ENCODE measurements at regions not wholly inside any gene's neighbourhood (a gene's known extent, or its start where the extent isn't known, plus 50 kb on each side); places are given as distances from the start of the nearest gene placed in this dataset.

DNA sequence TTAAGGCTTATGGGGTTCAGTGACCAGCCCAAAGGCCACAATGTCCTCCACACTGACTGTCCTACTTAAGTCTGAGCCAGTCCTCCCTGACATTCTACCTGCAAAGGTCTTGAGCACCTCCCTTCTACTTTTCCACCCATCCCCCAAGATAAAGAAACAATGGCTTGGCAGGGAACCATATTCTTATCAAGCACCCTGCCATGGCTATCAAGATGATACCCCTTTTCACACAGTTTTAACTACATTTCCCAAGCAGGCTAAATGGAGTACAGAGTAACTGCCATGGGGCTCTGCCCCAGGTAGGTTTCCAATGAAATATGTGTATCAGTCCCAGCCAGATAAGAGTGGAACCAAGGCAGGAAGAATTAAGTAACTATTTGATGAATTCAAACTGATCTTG, 85.9 kb upstream of the MOCS1 start:
- no peak overlapping the region for H3K27ac ChIP-seq (ENCODE audit: low read depth, low read length)
- DNase-seq, result peak; percentile 57
- TF ChIP-seq, protein P1, sequence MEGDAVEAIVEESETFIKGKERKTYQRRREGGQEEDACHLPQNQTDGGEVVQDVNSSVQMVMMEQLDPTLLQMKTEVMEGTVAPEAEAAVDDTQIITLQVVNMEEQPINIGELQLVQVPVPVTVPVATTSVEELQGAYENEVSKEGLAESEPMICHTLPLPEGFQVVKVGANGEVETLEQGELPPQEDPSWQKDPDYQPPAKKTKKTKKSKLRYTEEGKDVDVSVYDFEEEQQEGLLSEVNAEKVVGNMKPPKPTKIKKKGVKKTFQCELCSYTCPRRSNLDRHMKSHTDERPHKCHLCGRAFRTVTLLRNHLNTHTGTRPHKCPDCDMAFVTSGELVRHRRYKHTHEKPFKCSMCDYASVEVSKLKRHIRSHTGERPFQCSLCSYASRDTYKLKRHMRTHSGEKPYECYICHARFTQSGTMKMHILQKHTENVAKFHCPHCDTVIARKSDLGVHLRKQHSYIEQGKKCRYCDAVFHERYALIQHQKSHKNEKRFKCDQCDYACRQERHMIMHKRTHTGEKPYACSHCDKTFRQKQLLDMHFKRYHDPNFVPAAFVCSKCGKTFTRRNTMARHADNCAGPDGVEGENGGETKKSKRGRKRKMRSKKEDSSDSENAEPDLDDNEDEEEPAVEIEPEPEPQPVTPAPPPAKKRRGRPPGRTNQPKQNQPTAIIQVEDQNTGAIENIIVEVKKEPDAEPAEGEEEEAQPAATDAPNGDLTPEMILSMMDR (conservative IDR thresholded peaks at IDR 0.05), result no peak
- peaks cover 92% of the 10 kb centered on the region for H3K27me3 Mint-ChIP-seq (ENCODE audit: insufficient read depth)
- H3K9me3 Mint-ChIP-seq, result peaks cover 24% of the 10 kb centered on the region
- no peaks in the 10 kb centered on the region for H3K36me3 ChIP-seq (ENCODE audit: control insufficient read depth, insufficient read depth, low read length)
- H3K9me3 ChIP-seq (ENCODE audit: control insufficient read depth, low read length), result peaks cover 49% of the 10 kb centered on the region
- H3K4me1 ChIP-seq (ENCODE audit: control insufficient read depth, insufficient read depth, low read length), result no peaks in the 10 kb centered on the region
- H3K27ac Mint-ChIP-seq, result no peak overlapping the region
- no peaks in the 10 kb centered on the region for H3K36me3 Mint-ChIP-seq (ENCODE audit: low read depth)
- peaks cover 15% of the 10 kb centered on the region for H3K4me1 Mint-ChIP-seq
- H3K27me3 ChIP-seq (ENCODE audit: control insufficient read depth, insufficient read depth, low read length, poor library complexity, severe bottlenecking), result peaks cover 75% of the 10 kb centered on the region
- no peak overlapping the region for H3K4me3 ChIP-seq (ENCODE audit: low read length)
- no peak overlapping the region for H3K9ac ChIP-seq (ENCODE audit: extremely low read depth, low read length, poor library complexity, severe bottlenecking)
- H3K4me3 Mint-ChIP-seq, result no peak overlapping the region

DNA sequence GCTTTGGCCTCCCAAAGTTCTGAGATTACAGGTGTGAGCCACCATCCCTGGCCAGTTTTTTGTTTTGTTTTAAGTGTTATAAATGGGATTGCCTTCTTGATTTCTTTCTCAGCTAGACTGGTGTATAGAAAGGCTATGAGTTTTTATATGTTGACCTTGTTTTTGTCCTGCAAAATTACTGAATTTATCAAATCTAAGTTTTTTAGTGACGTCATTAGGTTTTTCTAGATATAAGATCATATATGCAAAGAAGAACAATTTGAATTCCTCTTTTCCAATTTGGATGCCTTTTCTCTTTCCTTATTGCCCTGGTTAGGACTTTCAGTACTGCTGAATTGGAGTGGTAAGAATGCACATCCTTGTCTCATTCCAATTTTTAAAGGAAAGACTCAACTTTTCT, 81.3 kb upstream of the MOCS1 start:
- Histone ChIP-seq H3K36me3 (ENCODE audit: control insufficient read depth, insufficient read depth, low read length) (no peaks in the 10 kb centered on the region), H3K27ac (ENCODE audit: low read depth, low read length) (no peak overlapping the region), H3K4me1 (ENCODE audit: control insufficient read depth, insufficient read depth, low read length) (no peaks in the 10 kb centered on the region), H3K9ac (ENCODE audit: extremely low read depth, low read length, poor library complexity, severe bottlenecking) (no peak overlapping the region), H3K4me3 (ENCODE audit: low read length) (no peak overlapping the region), H3K27me3 (ENCODE audit: control insufficient read depth, insufficient read depth, low read length, poor library complexity, severe bottlenecking) (peaks cover 60% of the 10 kb centered on the region), H3K9me3 (ENCODE audit: control insufficient read depth, low read length) (peaks cover 36% of the 10 kb centered on the region)
- WGBS, 2 experiments (ENCODE audit: insufficient coverage in 1 of 2, insufficient read length in 1 of 2), result 100% methylated on average over 1 of the region's 1 CpG; no CpG with 5 or more reads in 1 of the 2 experiments
- TF ChIP-seq, protein P1 (conservative IDR thresholded peaks at IDR 0.05), result no peak
- Mint-ChIP-seq H3K27me3 (ENCODE audit: insufficient read depth) (peaks cover 90% of the 10 kb centered on the region), H3K9me3 (peaks cover 24% of the 10 kb centered on the region), H3K36me3 (ENCODE audit: low read depth) (no peaks in the 10 kb centered on the region), H3K4me3 (no peak overlapping the region), H3K4me1 (peaks cover 8% of the 10 kb centered on the region), H3K27ac (no peak overlapping the region)
- no peak for DNase-seq

DNA sequence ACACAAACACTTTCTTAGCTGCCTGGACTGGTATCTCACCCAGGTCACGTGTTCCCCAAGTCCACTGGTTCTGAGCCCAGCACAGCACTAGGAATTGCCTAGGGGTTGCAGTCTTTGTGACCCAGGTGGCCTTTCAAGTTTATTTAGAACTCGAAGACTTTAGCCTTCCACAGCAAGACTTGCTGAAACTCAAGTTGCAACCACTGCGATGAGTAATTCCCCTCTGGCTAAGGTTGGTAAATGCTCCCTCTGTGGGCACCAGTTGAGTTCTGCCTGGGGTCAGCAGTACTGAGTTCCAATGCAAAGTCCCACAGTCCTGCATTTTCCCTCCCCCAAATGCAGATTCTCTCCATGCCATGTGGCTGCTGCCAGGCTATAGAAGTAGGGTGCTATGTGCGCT, 77.6 kb upstream of the MOCS1 start:
- Mint-ChIP-seq H3K27ac (no peak overlapping the region), H3K9me3 (peaks cover 16% of the 10 kb centered on the region), H3K4me3 (no peak overlapping the region), H3K27me3 (ENCODE audit: insufficient read depth) (peaks cover 74% of the 10 kb centered on the region), H3K36me3 (ENCODE audit: low read depth) (no peaks in the 10 kb centered on the region), H3K4me1 (no peaks in the 10 kb centered on the region)
- no peak overlapping the region for H3K4me3 ChIP-seq (ENCODE audit: low read length)
- peaks cover 14% of the 10 kb centered on the region for H3K9me3 ChIP-seq (ENCODE audit: control insufficient read depth, low read length)
- 83 to 86% methylated on average over 3 to 4 of the region's 4 CpGs for WGBS, 2 experiments (ENCODE audit: insufficient coverage in 1 of 2, insufficient read length in 1 of 2)
- H3K4me1 ChIP-seq (ENCODE audit: control insufficient read depth, insufficient read depth, low read length), result no peaks in the 10 kb centered on the region
- TF ChIP-seq, protein P1 (conservative IDR thresholded peaks at IDR 0.05), result no peak
- peak; percentile 49 for DNase-seq
- no peaks in the 10 kb centered on the region for H3K36me3 ChIP-seq (ENCODE audit: control insufficient read depth, insufficient read depth, low read length)
- H3K27ac ChIP-seq (ENCODE audit: low read depth, low read length), result no peak overlapping the region
- H3K27me3 ChIP-seq (ENCODE audit: control insufficient read depth, insufficient read depth, low read length, poor library complexity, severe bottlenecking), result peaks cover 42% of the 10 kb centered on the region
- no peak overlapping the region for H3K9ac ChIP-seq (ENCODE audit: extremely low read depth, low read length, poor library complexity, severe bottlenecking)

Measured in endodermal cell (in vitro differentiated cells).